ENCODE measurements at regions not wholly inside any gene's neighbourhood (a gene's known extent, or its start where the extent isn't known, plus 50 kb on each side); places are given as distances from the start of the nearest gene placed in this dataset.
"Not testable (repeated sequence)": the region's sequence is repeated elsewhere in the genome, so short reads cannot be mapped to it uniquely, and the experiment has no call there.

DNA sequence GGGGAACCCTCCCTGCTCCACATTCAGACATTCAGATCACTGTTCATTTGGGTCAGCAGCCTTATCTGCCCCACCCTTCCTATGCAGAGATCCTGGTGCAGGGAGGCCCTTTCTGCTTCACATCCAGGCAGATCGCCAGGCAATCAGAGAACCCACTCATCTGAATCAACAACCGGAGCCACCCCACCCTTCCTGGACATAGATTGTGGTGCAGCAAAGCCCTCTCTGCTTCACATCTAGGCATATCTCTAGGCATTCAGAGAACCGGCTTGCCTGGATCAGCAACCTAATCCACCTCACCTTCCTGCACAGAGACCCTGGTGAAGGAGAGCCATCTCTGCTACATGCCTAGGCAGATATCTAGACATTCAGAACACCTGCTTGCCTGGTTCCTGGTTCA lies 184.5 kb upstream of the CNTNAP5 start:
- no peak for DNase-seq

GRCh38 chr2:123851281-123851680 lies 173.8 kb upstream of the CNTNAP5 start:
- no peak for DNase-seq

DNA sequence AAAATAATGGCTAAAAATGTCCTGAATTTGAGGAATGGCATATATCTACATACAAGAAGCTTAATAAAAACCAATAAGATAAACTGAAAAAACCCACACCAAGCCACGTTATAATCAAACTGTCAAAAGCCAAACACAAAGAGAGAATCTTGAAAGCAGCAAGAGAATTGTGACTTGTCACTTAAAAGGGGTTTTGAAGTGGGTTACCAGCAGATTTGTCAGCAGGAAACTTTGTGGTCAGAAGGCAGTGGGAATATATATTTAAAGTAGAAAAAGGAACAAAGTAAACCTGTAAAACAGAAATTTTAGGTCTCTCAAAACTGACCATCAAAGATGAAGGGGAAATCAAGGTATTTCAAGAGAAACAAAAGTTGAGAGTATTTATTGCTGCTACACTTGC lies 171.9 kb upstream of the CNTNAP5 start:
- DNase-seq = no peak

GRCh38 chr2:123859031-123859430 lies 166.1 kb upstream of the CNTNAP5 start:
- DNase-seq = not testable (repeated sequence)

DNA sequence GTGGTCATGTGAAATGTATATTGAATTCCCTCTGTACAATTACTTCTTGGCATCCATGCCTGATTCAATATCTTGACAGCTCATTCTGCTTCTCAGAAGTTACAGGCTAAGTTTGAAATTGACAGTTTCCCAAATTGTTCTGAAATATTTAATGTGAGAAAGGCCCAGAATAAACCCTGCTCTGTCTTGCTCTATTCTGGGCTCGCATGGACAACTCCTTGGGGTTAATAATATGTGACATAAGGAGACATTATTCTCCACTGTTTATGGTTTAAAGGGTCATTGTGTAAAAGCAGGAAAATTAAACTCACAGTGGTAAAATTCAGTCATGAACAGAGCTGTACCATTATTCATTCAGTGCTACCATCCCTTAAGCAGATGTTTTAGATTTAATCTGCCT lies 160.7 kb upstream of the CNTNAP5 start:
- DNase-seq = no peak

- DNase-seq = no peak
Observed at GRCh38 chr2:123870206-123870880, 154.7 kb upstream of the CNTNAP5 start.

- no peak for DNase-seq
Observed at GRCh38 chr2:123870881-123871276, 154.2 kb upstream of the CNTNAP5 start.

GRCh38 chr2:123890148-123890547 lies 134.9 kb upstream of the CNTNAP5 start:
- no peak for DNase-seq

GRCh38 chr2:123894167-123894566 lies 130.9 kb upstream of the CNTNAP5 start:
- DNase-seq = no peak

DNA sequence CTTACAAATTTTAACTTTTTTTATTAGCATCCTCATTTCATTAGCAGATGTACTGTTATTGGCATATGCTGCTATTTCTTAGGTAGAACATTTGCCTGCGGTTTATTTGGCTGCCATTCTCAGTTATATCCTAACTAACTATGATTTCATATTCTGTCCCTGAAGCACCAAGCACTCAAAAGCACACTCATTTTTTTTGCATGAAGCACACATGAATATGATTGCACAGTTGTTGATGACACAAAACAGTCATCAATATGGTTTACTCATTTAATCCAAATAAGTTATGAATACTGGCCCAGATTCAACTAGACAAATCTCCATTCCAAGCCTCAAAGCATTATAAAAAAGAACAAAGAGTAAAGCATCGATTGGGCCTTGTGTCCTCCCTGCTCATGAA lies 129.4 kb upstream of the CNTNAP5 start:
- DNase-seq = no peak

DNA sequence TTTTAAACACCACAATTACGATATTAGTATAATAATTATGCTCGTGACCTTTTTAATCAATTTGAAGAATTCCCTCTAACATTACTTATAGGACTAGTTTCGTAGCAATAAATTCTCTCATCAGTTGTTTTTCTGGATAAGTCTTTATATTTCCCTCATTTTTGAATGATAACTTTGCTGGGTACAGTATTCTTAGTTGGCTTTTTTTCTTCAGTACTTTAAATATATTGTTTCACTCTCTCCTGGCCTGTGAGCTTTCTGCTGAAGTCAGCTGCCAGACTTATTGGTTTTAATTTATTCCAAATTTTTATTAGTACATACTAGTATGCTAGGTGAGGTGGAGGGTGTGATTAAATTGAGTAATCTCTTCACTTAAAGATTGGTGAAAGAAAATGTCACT lies 123.8 kb upstream of the CNTNAP5 start:
- DNase-seq = no peak

DNA sequence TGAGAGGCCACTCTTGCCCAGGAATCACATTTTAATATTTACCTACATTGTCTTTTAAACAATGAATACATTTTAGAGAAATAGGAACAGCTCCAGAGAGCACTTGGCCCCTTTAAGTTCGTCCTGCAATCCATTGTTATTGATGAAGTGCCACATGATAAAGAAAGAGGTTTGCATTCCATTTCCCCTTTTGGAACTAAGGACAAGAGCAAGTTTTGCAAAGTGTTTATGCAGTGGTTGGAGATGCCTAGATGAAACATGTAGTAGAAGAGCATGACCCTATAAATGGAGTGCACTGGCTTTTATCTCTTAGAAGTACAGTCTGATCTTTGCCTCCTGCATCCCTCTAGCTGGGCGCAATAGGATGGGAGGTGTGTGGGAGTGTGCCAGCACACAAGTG lies 118.7 kb upstream of the CNTNAP5 start:
- DNase-seq = no peak

DNA sequence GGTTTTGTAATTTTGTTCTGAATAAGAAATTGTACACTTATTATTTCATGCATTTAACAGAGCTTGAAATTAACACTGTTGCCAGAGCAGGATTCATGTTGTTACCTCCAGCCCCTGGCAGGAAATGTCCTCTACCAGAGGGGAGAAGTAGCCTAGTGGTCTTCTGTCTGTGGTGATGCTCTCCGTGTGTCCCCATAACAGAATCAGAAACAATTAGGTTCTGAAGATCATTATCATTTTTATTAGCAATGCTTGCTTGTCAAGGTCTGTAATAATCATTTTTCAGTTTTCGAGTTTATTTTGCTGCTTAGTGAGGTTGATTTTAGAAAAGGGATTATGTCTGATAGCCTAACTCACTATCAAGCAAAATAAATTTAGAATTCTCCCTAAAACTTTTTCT lies 116.6 kb upstream of the CNTNAP5 start:
- DNase-seq = no peak

DNA sequence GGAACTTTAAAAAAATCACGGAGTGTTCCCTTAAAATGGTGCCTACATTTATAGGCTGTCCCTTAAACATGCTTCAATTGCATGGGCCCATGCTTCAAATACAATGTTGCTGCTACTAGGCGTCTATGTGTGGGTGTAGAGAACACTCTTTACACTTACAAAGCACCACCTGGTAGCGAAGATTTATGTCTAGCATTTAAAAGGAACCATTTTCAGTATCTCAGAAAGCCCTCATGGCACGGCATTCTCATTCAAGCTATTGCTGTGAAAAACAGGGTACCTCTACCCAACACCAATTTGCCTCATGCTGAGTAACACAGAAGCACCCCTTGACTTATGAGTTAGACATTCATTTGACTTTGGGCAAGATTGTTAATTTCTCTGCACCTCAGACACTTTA lies 112.9 kb upstream of the CNTNAP5 start:
- DNase-seq = no peak

GRCh38 chr2:123913143-123913735 lies 111.8 kb upstream of the CNTNAP5 start:
- DNase-seq = no peak

DNA sequence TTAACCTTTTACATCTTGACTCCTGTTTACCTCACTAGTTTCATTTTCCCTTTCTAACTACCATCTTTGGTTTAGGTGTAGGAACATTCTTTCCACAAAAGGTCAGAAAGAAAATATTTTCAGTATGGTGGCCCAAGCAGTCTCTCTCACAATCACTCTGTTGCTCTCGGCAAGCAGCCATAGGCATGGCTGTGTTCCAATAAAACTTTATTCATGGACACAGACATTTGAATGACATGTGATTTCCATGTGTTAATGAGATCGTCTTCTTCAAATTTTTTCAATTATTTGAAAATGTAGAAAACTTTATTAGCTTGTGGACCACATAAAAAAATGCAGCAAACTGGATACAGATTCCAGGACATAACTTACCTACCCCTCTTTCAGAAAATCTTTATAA lies 109.7 kb upstream of the CNTNAP5 start:
- no peak for DNase-seq

DNA sequence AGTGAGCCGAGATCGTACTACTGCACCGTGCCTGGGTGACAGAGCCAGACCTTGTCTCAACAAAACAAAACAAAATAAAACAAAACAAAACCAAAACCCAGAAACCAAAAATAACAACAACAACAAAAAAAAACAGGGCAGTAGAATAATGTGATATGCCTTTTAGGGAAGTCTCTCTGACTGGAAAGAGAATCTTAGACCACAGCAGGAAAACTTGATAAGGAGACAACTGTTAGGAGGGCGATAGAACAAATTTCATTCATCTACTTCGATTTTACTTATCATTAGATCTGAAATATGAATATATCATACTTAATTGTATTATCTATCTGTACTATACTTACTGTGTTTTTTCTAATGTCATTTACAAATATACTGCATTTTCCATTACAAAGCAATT lies 109.0 kb upstream of the CNTNAP5 start:
- no peak for DNase-seq

- DNase-seq = no peak
Observed at GRCh38 chr2:123916531-123916930, 108.6 kb upstream of the CNTNAP5 start.

- no peak for DNase-seq
Observed at GRCh38 chr2:123917241-123917640, 107.8 kb upstream of the CNTNAP5 start.

DNA sequence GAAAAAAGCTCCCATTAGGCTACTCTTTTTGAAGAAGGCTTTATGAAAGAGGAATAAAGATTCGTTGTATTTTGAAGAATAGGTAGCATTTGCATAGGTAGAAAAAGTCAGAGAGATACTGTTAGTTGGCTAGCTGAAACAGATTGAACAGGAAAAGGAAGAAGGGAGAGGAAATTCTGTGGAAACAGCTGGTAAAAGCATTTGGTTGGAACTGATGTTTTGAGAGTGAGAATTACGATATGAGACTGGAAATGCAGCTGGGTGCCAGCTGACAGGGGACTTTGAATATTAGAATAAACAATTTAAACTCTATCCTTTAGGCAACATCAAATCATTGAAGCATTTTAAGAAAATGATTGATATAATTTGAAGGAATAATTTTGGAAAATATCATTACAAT lies 96.7 kb upstream of the CNTNAP5 start:
- DNase-seq = no peak

- DNase-seq = no peak
Observed at GRCh38 chr2:123935405-123935804, 89.7 kb upstream of the CNTNAP5 start.

- no peak for DNase-seq
Observed at GRCh38 chr2:123953846-123954245, 71.2 kb upstream of the CNTNAP5 start.

- DNase-seq = no peak
Observed at GRCh38 chr2:123958011-123958410, 67.1 kb upstream of the CNTNAP5 start.

GRCh38 chr2:123961576-123961975 lies 63.5 kb upstream of the CNTNAP5 start:
- no peak for DNase-seq

All from DMS79 (cell line).